B cell (primary cell): ENCODE measurements at regions not wholly inside any gene's neighbourhood (a gene's known extent, or its start where the extent isn't known, plus 50 kb on each side); places are given as distances from the start of the nearest gene placed in this dataset.

Source experiments
- ATAC-seq: fragments of 200-7000 bp; cut with Tn5 transposase; one replicate; pipeline ENCODE4 v1.10.0; 2021; ENCODE audit warnings: low read depth, mild to moderate bottlenecking, moderate number of reproducible peaks, moderate library complexity
- CTCF ChIA-PET: fragments of 350-600 bp; sonication (Branson Sonifier 250); formaldehyde crosslinking; loops from one replicate; lab custom pipeline; 2021; ENCODE audit warnings: antibody characterized with exemption, inconsistent platforms; lab: Charles Lee
- POLR2A ChIA-PET: fragments of 350-600 bp; sonication (Branson Sonifier 250); formaldehyde crosslinking; loops from one replicate; lab custom pipeline; 2021; ENCODE audit warnings: antibody characterized with exemption; lab: Charles Lee
- DNase-seq: peaks from one replicate; pipeline ENCODE4 v3.0.0; 2013
- H2AFZ ChIP-seq: 2 replicates; pipeline ENCODE4 v1.6.1; 2012; ENCODE audit warnings: mild to moderate bottlenecking, low read depth, low read length; ENCODE audit not compliant: insufficient read depth, poor library complexity, severe bottlenecking
- H3K27ac ChIP-seq, 2 donors: 1 replicate in 1 of 2; 2 replicates in 1 of 2; pipeline ENCODE4 v1.5.1; 2012 to 2013; ENCODE audit warnings: low read length in 2 of 2, mild to moderate bottlenecking in 2 of 2, moderate library complexity in 1 of 2
- H3K27me3 ChIP-seq, 4 experiments: fragments of 200-600 bp in 1 of 4; sonication (generic) in 1 of 4; replicated peaks in 1 of 4; 1 replicate in 2 of 4; 2 replicates in 2 of 4; pipeline versions ENCODE4 v1.6.1 to v1.7.0; 2013 to 2016; ENCODE audit warnings: low read length in 3 of 4, mild to moderate bottlenecking in 2 of 4, mixed read lengths in 1 of 4, moderate library complexity in 1 of 4; ENCODE audit not compliant: insufficient read depth in 4 of 4, control insufficient read depth in 3 of 4; ENCODE audit errors: control extremely low read depth in 1 of 4
- H3K36me3 ChIP-seq, 2 experiments: replicated peaks in 1 of 2; 1 replicate in 1 of 2; 2 replicates in 1 of 2; pipeline versions ENCODE4 v1.6.1 to v1.7.1; 2013; ENCODE audit warnings: low read length in 1 of 2; ENCODE audit not compliant: insufficient read depth in 2 of 2, control insufficient read depth in 1 of 2; ENCODE audit errors: control extremely low read depth in 1 of 2, extremely low read depth in 1 of 2
- H3K4me1 ChIP-seq, 2 donors: fragments of 200-600 bp in 1 of 2; sonication (generic) in 1 of 2; 1 replicate in 1 of 2; 2 replicates in 1 of 2; pipeline versions ENCODE4 v1.5.1 to v1.6.1; 2013 to 2017; ENCODE audit warnings: low read length in 2 of 2; ENCODE audit not compliant: control insufficient read depth in 2 of 2, insufficient read depth in 2 of 2
- H3K4me2 ChIP-seq: replicated peaks from 2 replicates; pipeline ENCODE3; 2012; ENCODE audit warnings: mild to moderate bottlenecking, low read depth, low read length; ENCODE audit not compliant: poor library complexity, severe bottlenecking
- H3K4me3 ChIP-seq, 5 experiments: fragments of 200-600 bp in 1 of 5; sonication (generic) in 1 of 5; 1 replicate in 3 of 5; 2 replicates in 2 of 5; pipeline versions ENCODE4 v1.5.1 to v1.7.0; 2011 to 2016; ENCODE audit warnings: low read length in 4 of 5, mild to moderate bottlenecking in 4 of 5, low read depth in 2 of 5, control low read depth in 1 of 5, moderate library complexity in 1 of 5; ENCODE audit not compliant: insufficient read depth in 1 of 5; ENCODE audit errors: control extremely low read depth in 1 of 5, extremely low read depth in 1 of 5
- H3K79me2 ChIP-seq: fragments of 200-600 bp; sonication (generic); one replicate; pipeline ENCODE4 v1.6.0; 2016; ENCODE audit warnings: low read length; ENCODE audit not compliant: control insufficient read depth, insufficient read depth
- H3K9ac ChIP-seq: fragments of 200-600 bp; sonication (generic); 2 replicates; pipeline ENCODE4 v1.6.1; 2017; ENCODE audit warnings: mild to moderate bottlenecking, low read length, moderate library complexity
- H3K9me3 ChIP-seq, 3 donors: one replicate each; pipeline versions ENCODE4 v1.6.1 to v1.7.1; 2013; ENCODE audit warnings: low read length in 2 of 3; ENCODE audit not compliant: control insufficient read depth in 2 of 3, insufficient read depth in 1 of 3; ENCODE audit errors: control extremely low read depth in 1 of 3
- H4K20me1 ChIP-seq: 2 replicates; pipeline ENCODE4 v1.6.0; 2012; ENCODE audit warnings: mild to moderate bottlenecking, low read length; ENCODE audit not compliant: insufficient read depth, control insufficient read depth, poor library complexity, severe bottlenecking
- H3K27ac Mint-ChIP-seq: one replicate; pipeline ENCODE4 v1.8.0; 2021; ENCODE audit warnings: mixed read lengths
- H3K27me3 Mint-ChIP-seq: one replicate; pipeline ENCODE4 v1.8.0; 2021; ENCODE audit warnings: mixed read lengths
- H3K4me1 Mint-ChIP-seq: one replicate; pipeline ENCODE4 v1.8.0; 2021; ENCODE audit warnings: mixed read lengths
- H3K4me3 Mint-ChIP-seq: one replicate; pipeline ENCODE4 v1.8.0; 2021; ENCODE audit warnings: mixed read lengths
- H3K9me3 Mint-ChIP-seq: one replicate; pipeline ENCODE4 v1.8.0; 2022; ENCODE audit warnings: mixed read lengths; ENCODE audit not compliant: insufficient read depth
- EZH2 ChIP-seq: IDR thresholded peaks from 2 replicates; pipeline ENCODE4 v1.6.1; 2012; ENCODE audit warnings: borderline replicate concordance, low read depth, mild to moderate bottlenecking, moderate library complexity, low read length; ENCODE audit not compliant: insufficient read depth, poor library complexity, severe bottlenecking
- WGBS: methylation state at CpG from one replicate; pipeline ENCODE4 v1.1.5; 2013; ENCODE audit warnings: missing lambda C conversion rate; ENCODE audit not compliant: insufficient coverage; 5-methylcytosine and 5-hydroxymethylcytosine counted together
- intact Hi-C: fragments of 100-400 bp; cut with micrococcal nuclease; formaldehyde crosslinking; loops from one replicate; pipeline ENCODE4 v1.10.0; 2022
- TF ChIP-seq, protein P1 (sequence below): fragments of 200-600 bp; IDR thresholded peaks from one replicate; pipeline ENCODE4 v1.8.0; 2022; ENCODE audit warnings: antibody characterized with exemption, mild to moderate bottlenecking

DNA sequence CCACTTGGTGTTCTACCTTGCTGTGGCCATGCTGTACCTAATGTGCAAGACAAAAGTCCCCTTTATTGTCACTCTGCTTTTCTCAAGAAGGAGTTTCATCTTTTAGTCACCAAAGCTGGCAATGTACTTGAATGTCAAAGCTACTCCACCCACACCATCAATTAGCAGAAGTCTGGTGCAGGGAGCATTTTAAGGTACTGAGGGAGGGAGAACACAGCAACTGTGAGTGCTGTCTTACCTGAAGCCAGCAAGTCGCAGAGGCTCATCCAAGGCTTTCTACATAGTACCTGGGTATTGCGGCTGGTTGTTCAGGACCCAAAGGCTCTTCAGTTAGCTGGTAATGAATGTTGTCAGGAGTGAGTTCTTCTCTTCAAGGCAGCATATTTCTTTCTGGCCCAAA, 820.4 kb downstream of the OTOL1 start:
- WGBS, result 100% methylated on average over 2 of the region's 2 CpGs
- ChIA-PET POLR2A (no interaction called here), CTCF (no interaction called here)
- Histone ChIP-seq H3K4me2 (no peak overlapping the region), H2AFZ (no peak overlapping the region), H3K27me3 (no peaks in the 10 kb centered on the region), H3K9me3 (no peaks in the 10 kb centered on the region), H3K79me2 (no peaks in the 10 kb centered on the region), H3K4me3 (no peak overlapping the region), H4K20me1 (no peaks in the 10 kb centered on the region), H3K4me1 (no peaks in the 10 kb centered on the region), H3K36me3 (no peaks in the 10 kb centered on the region), H3K9ac (no peak overlapping the region), H3K27ac (no peak overlapping the region)
- no peaks in the 10 kb centered on the region for H3K9me3 Mint-ChIP-seq
- intact Hi-C loops, result no loop called here
- no peak for TF ChIP-seq EZH2
- TF ChIP-seq, protein P1, sequence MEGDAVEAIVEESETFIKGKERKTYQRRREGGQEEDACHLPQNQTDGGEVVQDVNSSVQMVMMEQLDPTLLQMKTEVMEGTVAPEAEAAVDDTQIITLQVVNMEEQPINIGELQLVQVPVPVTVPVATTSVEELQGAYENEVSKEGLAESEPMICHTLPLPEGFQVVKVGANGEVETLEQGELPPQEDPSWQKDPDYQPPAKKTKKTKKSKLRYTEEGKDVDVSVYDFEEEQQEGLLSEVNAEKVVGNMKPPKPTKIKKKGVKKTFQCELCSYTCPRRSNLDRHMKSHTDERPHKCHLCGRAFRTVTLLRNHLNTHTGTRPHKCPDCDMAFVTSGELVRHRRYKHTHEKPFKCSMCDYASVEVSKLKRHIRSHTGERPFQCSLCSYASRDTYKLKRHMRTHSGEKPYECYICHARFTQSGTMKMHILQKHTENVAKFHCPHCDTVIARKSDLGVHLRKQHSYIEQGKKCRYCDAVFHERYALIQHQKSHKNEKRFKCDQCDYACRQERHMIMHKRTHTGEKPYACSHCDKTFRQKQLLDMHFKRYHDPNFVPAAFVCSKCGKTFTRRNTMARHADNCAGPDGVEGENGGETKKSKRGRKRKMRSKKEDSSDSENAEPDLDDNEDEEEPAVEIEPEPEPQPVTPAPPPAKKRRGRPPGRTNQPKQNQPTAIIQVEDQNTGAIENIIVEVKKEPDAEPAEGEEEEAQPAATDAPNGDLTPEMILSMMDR, result no peak
- no peak for DNase-seq
- H3K27me3 Mint-ChIP-seq, result no peaks in the 10 kb centered on the region
- no peak for ATAC-seq
- no peak overlapping the region for H3K27ac Mint-ChIP-seq
- H3K4me3 Mint-ChIP-seq, result no peak overlapping the region
- H3K4me1 Mint-ChIP-seq, result no peaks in the 10 kb centered on the region

GRCh38 chr3:162328649-162329048, 832.0 kb downstream of the OTOL1 start:
- H3K27me3 Mint-ChIP-seq, result no peaks in the 10 kb centered on the region
- no peak overlapping the region for H3K4me3 Mint-ChIP-seq
- ATAC-seq (no peak), DNase-seq (no peak)
- Histone ChIP-seq H3K79me2 (no peaks in the 10 kb centered on the region), H3K36me3 (no peaks in the 10 kb centered on the region), H2AFZ (no peak overlapping the region), H3K4me1 (no peaks in the 10 kb centered on the region), H3K4me2 (no peak overlapping the region), H4K20me1 (no peaks in the 10 kb centered on the region), H3K27me3 (no peaks in the 10 kb centered on the region), H3K27ac (no peak overlapping the region), H3K9me3 (peaks cover 0 to 3% (median 0%) of the 10 kb centered on the region in 3 donors), H3K9ac (no peak overlapping the region), H3K4me3 (no peak overlapping the region)
- no peaks in the 10 kb centered on the region for H3K4me1 Mint-ChIP-seq
- TF ChIP-seq, protein P1, result no peak
- no peak for TF ChIP-seq EZH2
- intact Hi-C loops, result no loop called here
- H3K9me3 Mint-ChIP-seq, result peaks cover 2% of the 10 kb centered on the region
- no CpG with 5 or more reads among the region's 1 CpG for WGBS
- ChIA-PET CTCF (no interaction called here), POLR2A (no interaction called here)
- H3K27ac Mint-ChIP-seq, result no peak overlapping the region
